Ishikawa (cell line): ENCODE measurements at regions not wholly inside any gene's neighbourhood (a gene's known extent, or its start where the extent isn't known, plus 50 kb on each side); places are given as distances from the start of the nearest gene placed in this dataset.

Experiments used
- CREB1 ChIP-seq: IDR thresholded peaks from 2 replicates; pipeline ENCODE4 v1.6.1; 2012; ENCODE audit warnings: low read depth
- EP300 ChIP-seq: IDR thresholded peaks from 2 replicates; pipeline ENCODE4 v1.6.1; 2012; ENCODE audit warnings: borderline replicate concordance
- NFIC ChIP-seq: IDR thresholded peaks from 2 replicates; pipeline ENCODE4 v1.6.1; 2012
- RAD21 ChIP-seq: IDR thresholded peaks from 2 replicates; pipeline ENCODE4 v1.6.1; 2012; ENCODE audit warnings: low read depth
- REST ChIP-seq: IDR thresholded peaks from 2 replicates; pipeline ENCODE4 v1.6.1; 2012; ENCODE audit warnings: low read depth, mild to moderate bottlenecking
- TAF1 ChIP-seq: IDR thresholded peaks from 2 replicates; pipeline ENCODE4 v1.6.1; 2012; ENCODE audit warnings: low read depth, mild to moderate bottlenecking
- TCF12 ChIP-seq: IDR thresholded peaks from 2 replicates; pipeline ENCODE4 v1.6.1; 2012; ENCODE audit warnings: low read depth
- YY1 ChIP-seq: IDR thresholded peaks from 2 replicates; pipeline ENCODE4 v1.6.1; 2012; ENCODE audit warnings: low read depth
- ZBTB7A ChIP-seq: IDR thresholded peaks from 2 replicates; pipeline ENCODE4 v1.6.1; 2012; ENCODE audit warnings: low read depth
- TF ChIP-seq, protein P1 (sequence below): IDR thresholded peaks from 2 replicates; pipeline ENCODE4 v1.6.1; 2012

GRCh38 chr13:88675347-88675996, 1004.3 kb downstream of the SLITRK5 start:
- TF ChIP-seq, protein P1, sequence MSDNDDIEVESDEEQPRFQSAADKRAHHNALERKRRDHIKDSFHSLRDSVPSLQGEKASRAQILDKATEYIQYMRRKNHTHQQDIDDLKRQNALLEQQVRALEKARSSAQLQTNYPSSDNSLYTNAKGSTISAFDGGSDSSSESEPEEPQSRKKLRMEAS: no peak
- TF ChIP-seq ZBTB7A (no peak), REST (no peak), YY1 (no peak), TCF12 (no peak), RAD21 (no peak), NFIC (no peak), EP300 (no peak), TAF1 (no peak), CREB1 (no peak)
